H1 (cell line): ENCODE measurements at regions not wholly inside any gene's neighbourhood (a gene's known extent, or its start where the extent isn't known, plus 50 kb on each side); places are given as distances from the start of the nearest gene placed in this dataset.

Experiments used
- CTCF ChIA-PET: fragments of 300-600 bp; sonication (Branson Sonifier 250); formaldehyde crosslinking; loops from one replicate; lab custom pipeline; 2021; ENCODE audit not compliant: partially characterized antibody; lab: Charles Lee
- POLR2A ChIA-PET: fragments of 300-600 bp; sonication (Branson Sonifier 250); formaldehyde crosslinking; loops from one replicate; lab custom pipeline; 2021; ENCODE audit warnings: inconsistent platforms; ENCODE audit not compliant: partially characterized antibody; lab: Charles Lee
- DNase-seq, 2 experiments: peaks; one replicate each; pipeline versions ENCODE4 v3.0.0 to v3.0.0-alpha.2; 2010 to 2022; ENCODE audit warnings: low spot score in 2 of 2, low read depth in 1 of 2, mixed read lengths in 1 of 2
- FAIRE-seq: peaks from 2 replicates; lab custom pipeline; 2011; peaks lifted over from hg19 to GRCh38; lab: Jason Lieb, UNC
- H2AFZ ChIP-seq: 2 replicates; pipeline ENCODE4 v1.8.1; 2012; ENCODE audit warnings: low read length, inconsistent platforms
- H2AK5ac ChIP-seq: 2 replicates; pipeline ENCODE4 v1.6.1; 2013; ENCODE audit warnings: low read depth, low read length
- H2BK120ac ChIP-seq: replicated peaks from 2 replicates; pipeline ENCODE3; 2013; ENCODE audit warnings: low read depth, low read length, inconsistent platforms
- H2BK12ac ChIP-seq: 2 replicates; pipeline ENCODE4 v1.6.1; 2013; ENCODE audit warnings: low read depth, low read length
- H2BK15ac ChIP-seq: 2 replicates; pipeline ENCODE4 v1.6.1; 2013; ENCODE audit warnings: low read length
- H2BK20ac ChIP-seq: 2 replicates; pipeline ENCODE4 v1.6.1; 2013; ENCODE audit warnings: low read length
- H2BK5ac ChIP-seq: 2 replicates; pipeline ENCODE4 v1.6.1; 2013; ENCODE audit warnings: low read depth, low read length
- H3K14ac ChIP-seq: 2 replicates; pipeline ENCODE4 v1.6.1; 2013; ENCODE audit warnings: inconsistent platforms; ENCODE audit not compliant: insufficient read length
- H3K18ac ChIP-seq: 2 replicates; pipeline ENCODE4 v1.6.1; 2013; ENCODE audit warnings: low read length; ENCODE audit errors: extremely low read depth
- H3K23ac ChIP-seq: 2 replicates; pipeline ENCODE4 v1.6.1; 2013; ENCODE audit warnings: inconsistent platforms; ENCODE audit not compliant: insufficient read length
- H3K23me2 ChIP-seq: 2 replicates; pipeline ENCODE4 v1.6.1; 2013; ENCODE audit warnings: low read depth, low read length
- H3K27ac ChIP-seq: 2 replicates; pipeline ENCODE4 v1.6.1; 2011; ENCODE audit warnings: low read depth, low read length, inconsistent platforms
- H3K27me3 ChIP-seq, 4 experiments: replicated peaks in 1 of 4; 1 replicate in 1 of 4; 2 replicates in 3 of 4; pipeline versions ENCODE4 v1.6.1 to v1.8.1; 2011 to 2013; ENCODE audit warnings: low read length in 3 of 4, mild to moderate bottlenecking in 3 of 4, inconsistent platforms in 2 of 4, mixed read lengths in 2 of 4, moderate library complexity in 1 of 4; ENCODE audit not compliant: control insufficient read depth in 3 of 4, insufficient read depth in 3 of 4; ENCODE audit errors: extremely low read depth in 1 of 4
- H3K36me3 ChIP-seq, 4 experiments: 2 replicates each; pipeline versions ENCODE4 v1.6.1 to v1.8.1; 2011 to 2013; ENCODE audit warnings: mild to moderate bottlenecking in 4 of 4, low read length in 3 of 4, moderate library complexity in 2 of 4, control low read depth in 1 of 4, inconsistent platforms in 1 of 4; ENCODE audit not compliant: insufficient read depth in 4 of 4, control insufficient read depth in 2 of 4
- H3K4ac ChIP-seq: replicated peaks from 2 replicates; pipeline ENCODE3; 2013; ENCODE audit warnings: low read length, low read depth, mixed read lengths, inconsistent platforms; ENCODE audit not compliant: insufficient read length
- H3K4me1 ChIP-seq, 4 experiments: replicated peaks in 1 of 4; 1 replicate in 1 of 4; 2 replicates in 3 of 4; pipeline versions ENCODE4 v1.6.1 to v1.8.1; 2011 to 2013; ENCODE audit warnings: low read length in 3 of 4, inconsistent platforms in 2 of 4, mixed read lengths in 1 of 4; ENCODE audit not compliant: insufficient read depth in 4 of 4, control insufficient read depth in 3 of 4
- H3K4me2 ChIP-seq, 2 experiments: 2 replicates each; pipeline versions ENCODE4 v1.6.1 to v1.8.1; 2011 to 2013; ENCODE audit warnings: low read depth in 2 of 2, low read length in 2 of 2, control low read depth in 1 of 2, inconsistent platforms in 1 of 2, mild to moderate bottlenecking in 1 of 2; ENCODE audit not compliant: insufficient read depth in 1 of 2
- H3K4me3 ChIP-seq, 4 experiments: fragments of 200-600, 300-600 bp in 1 of 4; sonication (generic), shearing (Covaris generic), sonication (Bioruptor Twin) in 1 of 4; 2 replicates each; pipeline versions ENCODE4 v1.5.1 to v1.8.1; 2011 to 2016; ENCODE audit warnings: low read length in 4 of 4, low read depth in 3 of 4, control low read depth in 2 of 4, inconsistent platforms in 2 of 4, mild to moderate bottlenecking in 2 of 4, mixed read lengths in 1 of 4, moderate library complexity in 1 of 4; ENCODE audit not compliant: insufficient read depth in 2 of 4; ENCODE audit errors: extremely low read depth in 1 of 4
- H3K56ac ChIP-seq: replicated peaks from 2 replicates; pipeline ENCODE3; 2013; ENCODE audit warnings: low read depth, mild to moderate bottlenecking, mixed read lengths, low read length, inconsistent platforms; ENCODE audit not compliant: insufficient read length
- H3K79me1 ChIP-seq: 2 replicates; pipeline ENCODE4 v1.6.1; 2013; ENCODE audit warnings: low read depth, low read length, control low read depth
- H3K79me2 ChIP-seq, 2 experiments: 2 replicates each; pipeline versions ENCODE4 v1.6.1 to v1.8.1; 2012 to 2013; ENCODE audit warnings: low read length in 2 of 2, mild to moderate bottlenecking in 2 of 2, inconsistent platforms in 1 of 2; ENCODE audit not compliant: insufficient read depth in 2 of 2, control insufficient read depth in 1 of 2
- H3K9ac ChIP-seq, 4 experiments: replicated peaks in 1 of 4; 1 replicate in 1 of 4; 2 replicates in 3 of 4; pipeline versions ENCODE4 v1.6.1 to v1.8.1; 2011 to 2013; ENCODE audit warnings: low read depth in 3 of 4, low read length in 3 of 4, control low read depth in 2 of 4, mild to moderate bottlenecking in 2 of 4, moderate library complexity in 2 of 4, inconsistent platforms in 1 of 4; ENCODE audit errors: extremely low read depth in 1 of 4
- H3K9me3 ChIP-seq, 2 experiments: 2 replicates each; pipeline versions ENCODE4 v1.6.1 to v1.8.1; 2012 to 2013; ENCODE audit warnings: mild to moderate bottlenecking in 2 of 2, moderate library complexity in 2 of 2, control low read depth in 1 of 2, inconsistent platforms in 1 of 2, low read depth in 1 of 2, low read length in 1 of 2, mixed read lengths in 1 of 2; ENCODE audit not compliant: insufficient read depth in 2 of 2
- H4K20me1 ChIP-seq, 2 experiments: replicated peaks in 1 of 2; 2 replicates each; pipeline versions ENCODE3 to v1.8.1; 2011 to 2013; ENCODE audit warnings: inconsistent platforms in 2 of 2, low read length in 2 of 2, mild to moderate bottlenecking in 1 of 2; ENCODE audit not compliant: insufficient read depth in 2 of 2, control insufficient read depth in 1 of 2
- H4K5ac ChIP-seq: 2 replicates; pipeline ENCODE4 v1.6.1; 2013; ENCODE audit warnings: low read length, low read depth, mixed read lengths, inconsistent platforms; ENCODE audit not compliant: insufficient read length
- H4K8ac ChIP-seq: 2 replicates; pipeline ENCODE4 v1.8.0; 2013; ENCODE audit warnings: mild to moderate bottlenecking, moderate library complexity, low read length, inconsistent platforms; ENCODE audit not compliant: insufficient read depth; ENCODE audit errors: extremely low read depth
- H4K91ac ChIP-seq: replicated peaks from 2 replicates; pipeline ENCODE3; 2013; ENCODE audit warnings: low read length, mixed read lengths, inconsistent platforms; ENCODE audit not compliant: insufficient read length
- BCL11A ChIP-seq, 2 experiments: IDR thresholded peaks; one replicate each; pipeline ENCODE4 v1.6.1; 2011; ENCODE audit warnings: low read depth in 2 of 2, low read length in 2 of 2, mild to moderate bottlenecking in 2 of 2
- CBX8 ChIP-seq: fragments of 300-800, 300-1000 bp; sonication (generic); IDR thresholded peaks from 2 replicates; pipeline ENCODE4 v1.7.1; 2016; ENCODE audit warnings: low read depth, low read length, borderline replicate concordance
- HDAC2 ChIP-seq, 2 experiments: fragments of 300-600 bp in 1 of 2; sonication (generic) in 1 of 2; IDR thresholded peaks; 2 replicates each; pipeline ENCODE4 v1.6.1; 2011 to 2012; ENCODE audit warnings: low read depth in 2 of 2, low read length in 2 of 2, mild to moderate bottlenecking in 2 of 2, moderate library complexity in 2 of 2, borderline replicate concordance in 1 of 2, inconsistent platforms in 1 of 2
- POLR2AphosphoS5 ChIP-seq: IDR thresholded peaks from 2 replicates; pipeline ENCODE4 v1.6.1; 2011; ENCODE audit warnings: low read depth, low read length
- RAD21 ChIP-seq, 2 experiments: IDR thresholded peaks in 1 of 2; conservative IDR thresholded peaks in 1 of 2; 2 replicates each; pipeline ENCODE4 v1.6.1; 2011; ENCODE audit warnings: low read depth in 2 of 2, low read length in 2 of 2, improper control_type of control experiment in 1 of 2, inconsistent platforms in 1 of 2, mild to moderate bottlenecking in 1 of 2, moderate library complexity in 1 of 2
- RFX5 ChIP-seq: IDR thresholded peaks from 2 replicates; pipeline ENCODE4 v1.6.1; 2011; ENCODE audit warnings: low read depth, low read length, improper control_type of control experiment, borderline replicate concordance
- SRF ChIP-seq: IDR thresholded peaks from 2 replicates; pipeline ENCODE4 v1.6.1; 2011; ENCODE audit warnings: mild to moderate bottlenecking, low read depth, low read length, moderate library complexity
- WGBS, 2 experiments: shearing (Covaris generic) in 1 of 2; methylation state at CpG; one replicate each; pipeline versions ENCODE4 v1.1.6 to v1.1.7; 2013 to 2015; ENCODE audit warnings: low lambda C conversion rate in 2 of 2, mixed read lengths in 2 of 2, inconsistent platforms in 1 of 2, low coverage in 1 of 2, missing lambda C conversion rate in 1 of 2; ENCODE audit not compliant: insufficient replicate concordance in 2 of 2, insufficient coverage in 1 of 2, insufficient read length in 1 of 2; ENCODE audit errors: extremely low coverage in 1 of 2, missing lambda C conversion rate in 1 of 2; 5-methylcytosine and 5-hydroxymethylcytosine counted together

GRCh38 chr18:76266236-76266991, 228.6 kb downstream of the ZNF516 start:
- Histone ChIP-seq H3K56ac (no peak overlapping the region), H3K9ac (no peak overlapping the region), H3K14ac (no peak overlapping the region), H3K4ac (no peak overlapping the region), H4K20me1 (no peaks in the 10 kb centered on the region), H3K27ac (no peak overlapping the region), H3K9me3 (no peaks in the 10 kb centered on the region), H2BK120ac (no peak overlapping the region), H4K91ac (no peak overlapping the region), H3K79me2 (no peaks in the 10 kb centered on the region), H2BK20ac (no peak overlapping the region), H3K23ac (no peak overlapping the region), H3K18ac (no peak overlapping the region), H3K4me3 (no peak overlapping the region), H2BK12ac (no peak overlapping the region), H3K4me1 (peaks cover 0 to 14% (median 8%) of the 10 kb centered on the region in 4 experiments; a peak in 5 of 7 replicates), H2BK5ac (no peak overlapping the region), H2BK15ac (no peak overlapping the region), H4K8ac (no peak overlapping the region), H2AFZ (no peak overlapping the region), H3K4me2 (no peak overlapping the region), H3K79me1 (no peaks in the 10 kb centered on the region), H3K23me2 (peaks cover 2% of the 10 kb centered on the region; the same call in 1 of the 2 replicates), H2AK5ac (no peak overlapping the region), H4K5ac (no peak overlapping the region), H3K36me3 (no peaks in the 10 kb centered on the region), H3K27me3 (peaks cover 0 to 3% (median 0%) of the 10 kb centered on the region in 4 experiments; a peak in 1 of 7 replicates)
- CTCF ChIA-PET: interaction anchor here (1.3 kb wide), 2 partner anchors 10 to 13 kb away, joined by 3 to 4 read pairs; no protein-coding TSS in a partner anchor
- WGBS, 2 experiments: 95% methylated on average over 9 of the region's 9 CpGs; no CpG with 5 or more reads in 1 of the 2 experiments
- TF ChIP-seq SRF (no peak), CBX8 (no peak), RAD21 (IDR thresholded peaks at IDR 0.05 in 1 of 2, conservative IDR thresholded peaks at IDR 0.05 in 1 of 2; ENCODE audit: low read depth in 2 of 2, low read length in 2 of 2) (no peak), RFX5 (no peak), BCL11A (IDR thresholded peaks at IDR 0.05; ENCODE audit: low read depth in 2 of 2, low read length in 2 of 2) (no peak), HDAC2 (IDR thresholded peaks at IDR 0.05; ENCODE audit: borderline replicate concordance in 1 of 2, low read depth in 2 of 2, low read length in 2 of 2) (no peak), POLR2AphosphoS5 (no peak)
- FAIRE-seq (no peak), DNase-seq (no peak)
- POLR2A ChIA-PET: no interaction called here
